Karpas-422 (cell line): ENCODE measurements at regions not wholly inside any gene's neighbourhood (a gene's known extent, or its start where the extent isn't known, plus 50 kb on each side); places are given as distances from the start of the nearest gene placed in this dataset.

Source experiments
- DNase-seq: peaks from one replicate; pipeline ENCODE4 v3.0.0-alpha.2; 2015
- H2AFZ ChIP-seq: fragments of 200-600 bp; sonication (generic); 2 replicates; pipeline ENCODE4 v1.6.1; 2014; ENCODE audit warnings: antibody characterized with exemption, low read length, mixed read lengths
- H3K27ac ChIP-seq: fragments of 200-600 bp; sonication (generic); 2 replicates; pipeline ENCODE4 v1.5.1; 2014; ENCODE audit warnings: mild to moderate bottlenecking, low read length, moderate library complexity
- H3K27me3 ChIP-seq: fragments of 200-600 bp; sonication (generic); 2 replicates; pipeline ENCODE4 v1.6.1; 2014; ENCODE audit warnings: low read length, mixed read lengths
- H3K36me3 ChIP-seq: fragments of 200-600 bp; sonication (generic); 2 replicates; pipeline ENCODE4 v1.6.1; 2014; ENCODE audit warnings: low read length, mixed read lengths; ENCODE audit not compliant: insufficient read depth
- H3K4me1 ChIP-seq: fragments of 200-600 bp; sonication (generic); 2 replicates; pipeline ENCODE4 v1.6.1; 2014; ENCODE audit warnings: mild to moderate bottlenecking, low read length, mixed read lengths
- H3K4me2 ChIP-seq: fragments of 200-600 bp; sonication (generic); 2 replicates; pipeline ENCODE4 v1.6.1; 2014; ENCODE audit warnings: low read length, low read depth, mild to moderate bottlenecking; ENCODE audit not compliant: poor library complexity, severe bottlenecking
- H3K4me3 ChIP-seq: fragments of 200-600 bp; sonication (generic); 2 replicates; pipeline ENCODE4 v1.5.1; 2014; ENCODE audit warnings: mild to moderate bottlenecking, antibody characterized with exemption, low read length, mixed read lengths
- H3K79me2 ChIP-seq: fragments of 200-600 bp; sonication (generic); 2 replicates; pipeline ENCODE4 v1.6.1; 2014; ENCODE audit warnings: mild to moderate bottlenecking, low read length, mixed read lengths
- H3K9ac ChIP-seq: fragments of 200-600 bp; sonication (generic); 2 replicates; pipeline ENCODE4 v1.6.0; 2014; ENCODE audit warnings: low read length
- H3K9me2 ChIP-seq: fragments of 200-600 bp; sonication (generic), shearing (Covaris generic); replicated peaks from 2 replicates; pipeline ENCODE4 v1.6.0; 2014; ENCODE audit warnings: mild to moderate bottlenecking, low read length, moderate library complexity; ENCODE audit not compliant: insufficient read depth
- H3K9me3 ChIP-seq: fragments of 300-700, 200-600 bp; sonication (generic); 2 replicates; pipeline ENCODE4 v1.6.1; 2014; ENCODE audit warnings: low read length, mixed read lengths
- H4K20me1 ChIP-seq: fragments of 200-600 bp; sonication (generic); 2 replicates; pipeline ENCODE4 v1.6.1; 2014; ENCODE audit warnings: mild to moderate bottlenecking, antibody characterized with exemption, low read length, low read depth; ENCODE audit not compliant: insufficient read depth

GRCh38 chr1:245051349-245052221, 103.2 kb upstream of the KIF26B start:
- H3K79me2 ChIP-seq = no peaks in the 10 kb centered on the region
- H3K4me1 ChIP-seq = no peaks in the 10 kb centered on the region
- no peak overlapping the region for H3K27ac ChIP-seq
- no peak overlapping the region for H3K9ac ChIP-seq
- H3K36me3 ChIP-seq = no peaks in the 10 kb centered on the region
- H4K20me1 ChIP-seq = no peaks in the 10 kb centered on the region
- no peak for DNase-seq
- H3K4me3 ChIP-seq = no peak overlapping the region
- H2AFZ ChIP-seq = no peak overlapping the region
- no peaks in the 10 kb centered on the region for H3K9me2 ChIP-seq
- no peaks in the 10 kb centered on the region for H3K9me3 ChIP-seq
- no peak overlapping the region for H3K4me2 ChIP-seq
- H3K27me3 ChIP-seq = no peaks in the 10 kb centered on the region

DNA sequence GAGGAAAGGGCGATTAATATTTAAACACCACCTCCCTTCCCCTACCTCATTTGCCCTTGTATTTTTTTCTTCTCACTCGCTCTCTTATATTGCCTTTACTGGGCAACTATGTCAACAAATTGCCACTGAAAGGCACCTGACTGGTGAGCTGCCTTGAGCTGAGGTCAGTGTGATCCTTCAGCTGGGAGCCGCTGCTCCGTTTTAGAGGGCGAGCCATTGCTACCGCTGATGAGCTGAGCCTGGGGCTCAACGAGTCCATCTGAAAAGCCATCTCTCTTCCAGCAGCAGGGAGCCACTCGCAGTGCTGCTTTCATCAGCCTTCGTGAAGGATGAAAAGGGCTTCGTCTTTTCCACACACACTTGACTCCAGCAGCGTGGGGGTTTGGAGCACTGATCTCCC, 108.0 kb upstream of the KIF26B start:
- Histone ChIP-seq H3K9me2 (no peaks in the 10 kb centered on the region), H3K79me2 (no peaks in the 10 kb centered on the region), H3K27me3 (no peaks in the 10 kb centered on the region), H3K9ac (no peak overlapping the region), H3K36me3 (no peaks in the 10 kb centered on the region), H2AFZ (no peak overlapping the region), H3K9me3 (no peaks in the 10 kb centered on the region), H3K4me3 (no peak overlapping the region), H3K27ac (no peak overlapping the region), H3K4me1 (no peaks in the 10 kb centered on the region), H3K4me2 (no peak overlapping the region), H4K20me1 (no peaks in the 10 kb centered on the region)
- no peak for DNase-seq

DNA sequence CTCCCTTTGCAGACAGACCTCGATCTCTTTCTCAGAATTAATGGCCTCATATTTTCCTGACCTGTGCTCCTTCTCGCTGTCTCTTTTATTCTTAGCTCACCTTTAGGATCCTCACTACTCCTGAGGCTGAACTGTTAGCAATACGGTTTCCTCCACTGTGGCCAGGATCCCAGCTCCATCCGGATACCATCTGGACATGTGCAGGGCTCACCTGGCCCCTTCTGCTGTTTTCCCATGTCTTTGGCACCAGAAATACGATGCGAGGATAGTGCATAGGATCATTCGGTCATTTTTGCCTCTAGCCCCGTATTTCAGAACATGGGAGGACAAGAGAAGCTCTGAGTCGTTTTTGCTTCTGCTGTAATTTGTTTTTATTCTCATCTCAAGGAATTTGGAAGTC, 108.5 kb upstream of the KIF26B start:
- H3K4me1 ChIP-seq = no peaks in the 10 kb centered on the region
- H3K79me2 ChIP-seq = no peaks in the 10 kb centered on the region
- no peak overlapping the region for H3K4me3 ChIP-seq
- no peak overlapping the region for H3K4me2 ChIP-seq
- no peak overlapping the region for H3K9ac ChIP-seq
- no peaks in the 10 kb centered on the region for H3K9me3 ChIP-seq
- no peaks in the 10 kb centered on the region for H4K20me1 ChIP-seq
- H2AFZ ChIP-seq = no peak overlapping the region
- no peak overlapping the region for H3K27ac ChIP-seq
- H3K36me3 ChIP-seq = no peaks in the 10 kb centered on the region
- H3K9me2 ChIP-seq = no peaks in the 10 kb centered on the region
- no peaks in the 10 kb centered on the region for H3K27me3 ChIP-seq
- no peak for DNase-seq

DNA sequence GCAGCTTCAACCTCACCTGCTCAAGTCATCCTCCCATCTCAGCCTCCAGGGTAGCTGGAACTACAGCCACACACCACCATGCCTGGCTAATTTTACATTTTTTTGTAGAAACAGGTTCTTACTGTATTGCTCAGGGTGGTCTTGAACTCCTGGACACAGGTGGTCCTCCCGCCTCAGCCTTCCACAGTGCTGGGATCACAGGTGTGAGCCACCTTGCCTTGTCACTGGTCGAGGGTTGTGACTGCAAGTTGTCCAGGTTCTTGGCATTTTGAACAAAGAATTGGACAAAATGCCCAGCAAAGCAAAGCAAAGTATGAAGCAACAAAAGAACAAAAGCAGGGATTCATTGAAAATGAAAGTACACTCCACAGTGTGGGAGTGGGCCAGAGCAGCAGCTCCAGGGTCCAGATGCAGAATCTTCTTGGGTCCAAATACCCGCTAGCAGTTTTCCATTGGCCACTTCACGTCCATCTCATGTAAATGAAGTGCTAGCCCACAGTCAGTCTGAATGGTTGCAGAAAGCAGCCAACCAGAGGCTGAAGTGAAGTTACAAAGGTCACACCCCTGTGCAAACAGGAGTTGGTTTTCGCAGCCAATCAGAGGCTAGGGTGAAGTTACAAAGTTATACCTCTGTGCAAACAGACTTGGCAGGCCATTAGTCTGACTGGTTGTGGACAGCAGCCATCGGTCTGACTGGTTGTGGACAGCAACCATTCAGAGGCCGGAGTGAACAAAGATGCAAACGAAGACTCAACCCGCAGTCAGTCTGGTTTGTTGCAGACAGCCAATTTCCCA, 109.5 kb upstream of the KIF26B start:
- no peak overlapping the region for H3K9ac ChIP-seq
- no peak for DNase-seq
- H4K20me1 ChIP-seq = no peaks in the 10 kb centered on the region
- no peak overlapping the region for H2AFZ ChIP-seq
- H3K4me1 ChIP-seq = no peaks in the 10 kb centered on the region
- no peaks in the 10 kb centered on the region for H3K9me2 ChIP-seq
- no peak overlapping the region for H3K4me3 ChIP-seq
- no peak overlapping the region for H3K4me2 ChIP-seq
- no peak overlapping the region for H3K27ac ChIP-seq
- H3K79me2 ChIP-seq = no peaks in the 10 kb centered on the region
- H3K36me3 ChIP-seq = no peaks in the 10 kb centered on the region
- H3K27me3 ChIP-seq = no peaks in the 10 kb centered on the region
- H3K9me3 ChIP-seq = no peaks in the 10 kb centered on the region

GRCh38 chr1:245043611-245043940, 111.2 kb upstream of the KIF26B start:
- no peaks in the 10 kb centered on the region for H3K79me2 ChIP-seq
- H3K9ac ChIP-seq = no peak overlapping the region
- no peaks in the 10 kb centered on the region for H3K4me1 ChIP-seq
- H3K27ac ChIP-seq = no peak overlapping the region
- no peaks in the 10 kb centered on the region for H3K36me3 ChIP-seq
- no peaks in the 10 kb centered on the region for H3K27me3 ChIP-seq
- no peaks in the 10 kb centered on the region for H3K9me3 ChIP-seq
- DNase-seq = no peak
- H4K20me1 ChIP-seq = no peaks in the 10 kb centered on the region
- H2AFZ ChIP-seq = no peak overlapping the region
- H3K9me2 ChIP-seq = no peaks in the 10 kb centered on the region
- H3K4me3 ChIP-seq = no peak overlapping the region
- H3K4me2 ChIP-seq = no peak overlapping the region

GRCh38 chr1:245041058-245041698, 113.6 kb upstream of the KIF26B start:
- no peak for DNase-seq
- Histone ChIP-seq H3K79me2 (no peaks in the 10 kb centered on the region), H3K27me3 (no peaks in the 10 kb centered on the region), H4K20me1 (no peaks in the 10 kb centered on the region), H3K4me1 (no peaks in the 10 kb centered on the region), H3K4me3 (no peak overlapping the region), H3K9me3 (no peaks in the 10 kb centered on the region), H3K9me2 (no peaks in the 10 kb centered on the region), H3K27ac (no peak overlapping the region), H2AFZ (no peak overlapping the region), H3K4me2 (no peak overlapping the region), H3K9ac (no peak overlapping the region), H3K36me3 (no peaks in the 10 kb centered on the region)

- H3K27me3 ChIP-seq = no peaks in the 10 kb centered on the region
- no peak overlapping the region for H3K27ac ChIP-seq
- no peaks in the 10 kb centered on the region for H3K79me2 ChIP-seq
- H3K9me3 ChIP-seq = no peaks in the 10 kb centered on the region
- H3K9ac ChIP-seq = no peak overlapping the region
- H4K20me1 ChIP-seq = no peaks in the 10 kb centered on the region
- H3K36me3 ChIP-seq = no peaks in the 10 kb centered on the region
- H3K4me2 ChIP-seq = no peak overlapping the region
- no peaks in the 10 kb centered on the region for H3K4me1 ChIP-seq
- no peaks in the 10 kb centered on the region for H3K9me2 ChIP-seq
- no peak overlapping the region for H3K4me3 ChIP-seq
- H2AFZ ChIP-seq = no peak overlapping the region
- DNase-seq = no peak
Measured at GRCh38 chr1:245039196-245039595, 115.6 kb upstream of the KIF26B start.

GRCh38 chr1:245036102-245036501, 118.7 kb upstream of the KIF26B start:
- H2AFZ ChIP-seq = no peak overlapping the region
- no peaks in the 10 kb centered on the region for H3K27me3 ChIP-seq
- DNase-seq = no peak
- H3K9me3 ChIP-seq = no peaks in the 10 kb centered on the region
- H3K4me2 ChIP-seq = no peak overlapping the region
- H3K9ac ChIP-seq = no peak overlapping the region
- H3K79me2 ChIP-seq = no peaks in the 10 kb centered on the region
- no peaks in the 10 kb centered on the region for H3K36me3 ChIP-seq
- H3K27ac ChIP-seq = no peak overlapping the region
- H3K4me1 ChIP-seq = no peaks in the 10 kb centered on the region
- no peaks in the 10 kb centered on the region for H4K20me1 ChIP-seq
- no peaks in the 10 kb centered on the region for H3K9me2 ChIP-seq
- no peak overlapping the region for H3K4me3 ChIP-seq
